ENCODE measurements at regions not wholly inside any gene's neighbourhood (a gene's known extent, or its start where the extent isn't known, plus 50 kb on each side); places are given as distances from the start of the nearest gene placed in this dataset.

DNA sequence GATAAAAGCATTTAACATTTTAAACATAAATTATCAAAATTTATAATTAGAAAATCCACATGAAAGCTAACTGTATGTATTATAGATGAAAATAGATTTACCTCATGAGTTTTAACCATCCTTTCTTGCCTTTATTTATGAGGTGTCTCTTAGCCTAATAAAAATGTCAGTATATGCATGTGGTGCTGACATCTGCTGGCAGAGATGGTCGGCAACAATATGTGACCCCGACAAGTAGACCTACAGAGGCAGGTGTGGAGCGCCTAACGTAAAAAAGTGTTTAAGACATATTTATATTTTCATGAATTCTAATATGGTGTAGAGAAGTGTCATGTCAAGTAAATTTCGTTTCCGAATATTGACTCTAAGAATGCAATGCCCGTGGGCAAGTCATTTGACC, 149.0 kb upstream of the FUT9 start:
- no peak for TF ChIP-seq EP300 (IDR thresholded peaks at IDR 0.05; ENCODE audit: borderline replicate concordance)
- TF ChIP-seq YY1 (IDR thresholded peaks at IDR 0.05; ENCODE audit: low read depth), result no peak
- TF ChIP-seq, protein P1, sequence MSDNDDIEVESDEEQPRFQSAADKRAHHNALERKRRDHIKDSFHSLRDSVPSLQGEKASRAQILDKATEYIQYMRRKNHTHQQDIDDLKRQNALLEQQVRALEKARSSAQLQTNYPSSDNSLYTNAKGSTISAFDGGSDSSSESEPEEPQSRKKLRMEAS (IDR thresholded peaks at IDR 0.05), result no peak
- peak; percentile 45 for TF ChIP-seq RAD21 (IDR thresholded peaks at IDR 0.05; ENCODE audit: low read depth)
- TF ChIP-seq EGR1 (IDR thresholded peaks at IDR 0.05), result no peak
- TF ChIP-seq, protein P2, sequence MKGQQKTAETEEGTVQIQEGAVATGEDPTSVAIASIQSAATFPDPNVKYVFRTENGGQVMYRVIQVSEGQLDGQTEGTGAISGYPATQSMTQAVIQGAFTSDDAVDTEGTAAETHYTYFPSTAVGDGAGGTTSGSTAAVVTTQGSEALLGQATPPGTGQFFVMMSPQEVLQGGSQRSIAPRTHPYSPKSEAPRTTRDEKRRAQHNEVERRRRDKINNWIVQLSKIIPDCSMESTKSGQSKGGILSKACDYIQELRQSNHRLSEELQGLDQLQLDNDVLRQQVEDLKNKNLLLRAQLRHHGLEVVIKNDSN (IDR thresholded peaks at IDR 0.05), result no peak
- no peak for TF ChIP-seq FOXM1 (IDR thresholded peaks at IDR 0.05; ENCODE audit: borderline replicate concordance, low read depth)
- TF ChIP-seq TAF1 (IDR thresholded peaks at IDR 0.05; ENCODE audit: low read depth), result no peak
- no peak for TF ChIP-seq CEBPB (IDR thresholded peaks at IDR 0.05)
- no peak for TF ChIP-seq TEAD4 (IDR thresholded peaks at IDR 0.05)
- TF ChIP-seq, protein P3, sequence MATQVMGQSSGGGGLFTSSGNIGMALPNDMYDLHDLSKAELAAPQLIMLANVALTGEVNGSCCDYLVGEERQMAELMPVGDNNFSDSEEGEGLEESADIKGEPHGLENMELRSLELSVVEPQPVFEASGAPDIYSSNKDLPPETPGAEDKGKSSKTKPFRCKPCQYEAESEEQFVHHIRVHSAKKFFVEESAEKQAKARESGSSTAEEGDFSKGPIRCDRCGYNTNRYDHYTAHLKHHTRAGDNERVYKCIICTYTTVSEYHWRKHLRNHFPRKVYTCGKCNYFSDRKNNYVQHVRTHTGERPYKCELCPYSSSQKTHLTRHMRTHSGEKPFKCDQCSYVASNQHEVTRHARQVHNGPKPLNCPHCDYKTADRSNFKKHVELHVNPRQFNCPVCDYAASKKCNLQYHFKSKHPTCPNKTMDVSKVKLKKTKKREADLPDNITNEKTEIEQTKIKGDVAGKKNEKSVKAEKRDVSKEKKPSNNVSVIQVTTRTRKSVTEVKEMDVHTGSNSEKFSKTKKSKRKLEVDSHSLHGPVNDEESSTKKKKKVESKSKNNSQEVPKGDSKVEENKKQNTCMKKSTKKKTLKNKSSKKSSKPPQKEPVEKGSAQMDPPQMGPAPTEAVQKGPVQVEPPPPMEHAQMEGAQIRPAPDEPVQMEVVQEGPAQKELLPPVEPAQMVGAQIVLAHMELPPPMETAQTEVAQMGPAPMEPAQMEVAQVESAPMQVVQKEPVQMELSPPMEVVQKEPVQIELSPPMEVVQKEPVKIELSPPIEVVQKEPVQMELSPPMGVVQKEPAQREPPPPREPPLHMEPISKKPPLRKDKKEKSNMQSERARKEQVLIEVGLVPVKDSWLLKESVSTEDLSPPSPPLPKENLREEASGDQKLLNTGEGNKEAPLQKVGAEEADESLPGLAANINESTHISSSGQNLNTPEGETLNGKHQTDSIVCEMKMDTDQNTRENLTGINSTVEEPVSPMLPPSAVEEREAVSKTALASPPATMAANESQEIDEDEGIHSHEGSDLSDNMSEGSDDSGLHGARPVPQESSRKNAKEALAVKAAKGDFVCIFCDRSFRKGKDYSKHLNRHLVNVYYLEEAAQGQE (IDR thresholded peaks at IDR 0.05; ENCODE audit: low read depth), result no peak
- no peak for TF ChIP-seq CREB1 (IDR thresholded peaks at IDR 0.05; ENCODE audit: low read depth)
- TF ChIP-seq ZBTB7A (IDR thresholded peaks at IDR 0.05; ENCODE audit: low read depth), result no peak
- TF ChIP-seq TCF12 (IDR thresholded peaks at IDR 0.05; ENCODE audit: low read depth), result no peak

Measured in Ishikawa (cell line).